ENCODE measurements at regions not wholly inside any gene's neighbourhood (a gene's known extent, or its start where the extent isn't known, plus 50 kb on each side); places are given as distances from the start of the nearest gene placed in this dataset.

DNA sequence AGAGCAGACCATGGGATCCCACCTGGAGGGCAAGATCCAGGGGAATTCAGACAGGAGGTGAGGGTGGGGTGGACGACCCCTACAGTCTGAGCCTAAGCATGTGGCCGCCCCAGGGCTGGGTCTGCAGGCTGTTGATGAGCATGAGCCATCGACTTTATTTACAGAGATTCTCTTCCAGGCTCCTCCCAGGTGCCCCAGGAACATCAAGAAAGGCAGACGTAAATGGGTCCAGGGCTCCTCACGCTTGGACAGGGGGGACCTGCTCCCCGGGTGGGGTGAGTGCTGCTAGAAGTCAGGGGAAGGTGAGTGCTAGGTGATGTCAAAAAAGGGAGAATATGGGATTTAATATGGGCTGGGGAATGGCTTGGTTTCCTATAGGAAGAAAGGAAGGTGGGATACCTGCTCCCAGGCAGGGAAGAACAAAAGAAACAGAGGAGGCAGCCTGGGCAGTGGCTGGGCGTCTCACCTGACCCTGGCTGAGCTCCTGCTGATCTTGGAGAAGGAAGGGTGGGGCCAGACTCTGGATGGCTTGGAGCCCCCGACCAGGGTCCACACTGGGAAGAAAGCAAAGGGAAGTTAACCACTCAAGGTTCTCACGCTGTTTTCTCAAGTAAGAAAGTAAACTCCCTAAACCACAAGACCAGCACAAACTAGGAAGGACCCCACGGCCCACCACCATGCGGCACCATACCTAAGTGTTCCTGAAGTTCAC lies 162.1 kb upstream of the SHH start:
- no peaks in the 10 kb centered on the region for H3K9me3 ChIP-seq
- intact Hi-C loops (cut with DNase I; ENCODE audit: low total_unique reads) = no loop called here
- no peak overlapping the region for H3K4me3 ChIP-seq
- H3K36me3 ChIP-seq = no peaks in the 10 kb centered on the region
- no peak overlapping the region for H3K27ac ChIP-seq
- H3K4me1 ChIP-seq = no peaks in the 10 kb centered on the region
- TF ChIP-seq POLR2AphosphoS5 (IDR thresholded peaks at IDR 0.05) = no peak
- TF ChIP-seq, protein P1, sequence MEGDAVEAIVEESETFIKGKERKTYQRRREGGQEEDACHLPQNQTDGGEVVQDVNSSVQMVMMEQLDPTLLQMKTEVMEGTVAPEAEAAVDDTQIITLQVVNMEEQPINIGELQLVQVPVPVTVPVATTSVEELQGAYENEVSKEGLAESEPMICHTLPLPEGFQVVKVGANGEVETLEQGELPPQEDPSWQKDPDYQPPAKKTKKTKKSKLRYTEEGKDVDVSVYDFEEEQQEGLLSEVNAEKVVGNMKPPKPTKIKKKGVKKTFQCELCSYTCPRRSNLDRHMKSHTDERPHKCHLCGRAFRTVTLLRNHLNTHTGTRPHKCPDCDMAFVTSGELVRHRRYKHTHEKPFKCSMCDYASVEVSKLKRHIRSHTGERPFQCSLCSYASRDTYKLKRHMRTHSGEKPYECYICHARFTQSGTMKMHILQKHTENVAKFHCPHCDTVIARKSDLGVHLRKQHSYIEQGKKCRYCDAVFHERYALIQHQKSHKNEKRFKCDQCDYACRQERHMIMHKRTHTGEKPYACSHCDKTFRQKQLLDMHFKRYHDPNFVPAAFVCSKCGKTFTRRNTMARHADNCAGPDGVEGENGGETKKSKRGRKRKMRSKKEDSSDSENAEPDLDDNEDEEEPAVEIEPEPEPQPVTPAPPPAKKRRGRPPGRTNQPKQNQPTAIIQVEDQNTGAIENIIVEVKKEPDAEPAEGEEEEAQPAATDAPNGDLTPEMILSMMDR (IDR thresholded peaks at IDR 0.05 in 8 of 11, conservative IDR thresholded peaks at IDR 0.05 in 3 of 11) = no peak
- no peak for TF ChIP-seq POLR2A (IDR thresholded peaks at IDR 0.05)
- no peaks in the 10 kb centered on the region for H3K27me3 ChIP-seq (replicated peaks in 1 of 7)
- WGBS, 5 donors = 59 to 64% (median 63%) methylated on average over 11 of the region's 11 CpGs
- peak; percentile 50 for DNase-seq

DNA sequence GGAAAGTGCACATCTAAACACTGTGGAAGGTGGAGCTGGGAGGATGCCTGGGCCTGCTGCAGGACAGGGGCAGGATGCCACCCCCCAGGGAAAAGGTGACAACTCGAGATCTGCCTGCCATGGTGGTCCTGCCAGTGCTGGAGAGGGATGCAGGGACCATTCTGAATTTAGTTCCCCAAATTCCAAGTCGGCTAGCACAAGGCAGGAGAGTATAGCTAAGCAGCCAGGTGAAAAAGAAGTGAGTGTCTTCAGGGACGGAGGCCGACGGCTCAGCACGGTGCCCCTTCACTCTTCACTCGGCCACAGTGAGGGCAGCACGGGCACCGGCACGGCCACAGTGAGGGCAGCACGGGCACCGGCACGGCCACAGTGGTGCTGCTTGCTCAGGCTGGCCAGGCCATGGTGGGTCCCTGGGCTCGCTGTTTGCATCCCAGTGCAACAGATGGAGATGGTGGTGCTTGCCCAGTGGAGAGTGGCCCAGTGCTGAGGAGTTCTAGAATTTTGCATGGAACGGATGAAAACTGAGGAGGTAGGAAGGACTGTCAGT lies 161.3 kb upstream of the SHH start:
- WGBS, 5 donors = 82 to 92% (median 84%) methylated on average over 14 to 15 of the region's 15 CpGs
- no peaks in the 10 kb centered on the region for H3K36me3 ChIP-seq
- H3K9me3 ChIP-seq = no peaks in the 10 kb centered on the region
- no peaks in the 10 kb centered on the region for H3K4me1 ChIP-seq
- H3K27me3 ChIP-seq (replicated peaks in 1 of 7) = no peaks in the 10 kb centered on the region
- no peak for TF ChIP-seq POLR2A (IDR thresholded peaks at IDR 0.05)
- no peak for TF ChIP-seq POLR2AphosphoS5 (IDR thresholded peaks at IDR 0.05)
- TF ChIP-seq, protein P1 (IDR thresholded peaks at IDR 0.05 in 8 of 11, conservative IDR thresholded peaks at IDR 0.05 in 3 of 11) = no peak
- DNase-seq = peak; percentile 56
- H3K4me3 ChIP-seq = no peak overlapping the region
- no peak overlapping the region for H3K27ac ChIP-seq
- intact Hi-C loops (cut with DNase I; ENCODE audit: low total_unique reads) = no loop called here

GRCh38 chr7:155972651-155973390 lies 160.6 kb upstream of the SHH start:
- Histone ChIP-seq H3K4me1 (no peaks in the 10 kb centered on the region), H3K4me3 (no peak overlapping the region), H3K9me3 (no peaks in the 10 kb centered on the region), H3K36me3 (no peaks in the 10 kb centered on the region), H3K27ac (no peak overlapping the region), H3K27me3 (replicated peaks in 1 of 7) (no peaks in the 10 kb centered on the region)
- DNase-seq = peak; percentile 55
- 60 to 65% (median 64%) methylated on average over 13 of the region's 13 CpGs for WGBS, 5 donors
- TF ChIP-seq POLR2A (IDR thresholded peaks at IDR 0.05) = no peak
- TF ChIP-seq POLR2AphosphoS5 (IDR thresholded peaks at IDR 0.05) = no peak
- TF ChIP-seq, protein P1 (IDR thresholded peaks at IDR 0.05 in 8 of 11, conservative IDR thresholded peaks at IDR 0.05 in 3 of 11) = no peak
- intact Hi-C loops (cut with DNase I; ENCODE audit: low total_unique reads) = no loop called here

DNA sequence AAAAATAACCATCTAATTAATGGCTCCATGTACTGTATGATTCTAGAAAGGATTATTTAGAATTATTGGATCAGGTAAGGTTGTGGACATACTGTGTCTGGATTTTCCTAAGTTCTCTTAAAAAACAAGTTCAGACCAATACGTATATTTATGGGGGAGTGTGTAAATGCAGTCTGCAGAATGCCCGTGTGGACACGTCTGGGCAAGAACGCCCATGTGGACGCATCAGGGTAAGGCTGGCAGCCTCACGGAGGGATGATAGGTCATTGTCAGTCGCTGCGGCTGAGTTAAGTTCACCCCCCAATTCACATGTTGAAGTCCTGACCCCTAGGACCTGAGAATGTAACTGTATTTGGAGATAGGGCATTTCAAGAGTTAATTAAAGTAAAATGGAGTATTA lies 160.0 kb upstream of the SHH start:
- no peaks in the 10 kb centered on the region for H3K4me1 ChIP-seq
- no peaks in the 10 kb centered on the region for H3K9me3 ChIP-seq
- H3K27ac ChIP-seq = no peak overlapping the region
- H3K4me3 ChIP-seq = no peak overlapping the region
- no peak for TF ChIP-seq POLR2A (IDR thresholded peaks at IDR 0.05)
- TF ChIP-seq, protein P1 (IDR thresholded peaks at IDR 0.05 in 8 of 11, conservative IDR thresholded peaks at IDR 0.05 in 3 of 11) = no peak
- TF ChIP-seq POLR2AphosphoS5 (IDR thresholded peaks at IDR 0.05) = no peak
- no peaks in the 10 kb centered on the region for H3K27me3 ChIP-seq (replicated peaks in 1 of 7)
- H3K36me3 ChIP-seq = no peaks in the 10 kb centered on the region
- intact Hi-C loops (cut with DNase I; ENCODE audit: low total_unique reads) = no loop called here
- WGBS, 5 donors = 86 to 92% (median 87%) methylated on average over 8 of the region's 8 CpGs
- no peak for DNase-seq
